Neural progenitor cell (in vitro differentiated cells): ENCODE measurements at regions not wholly inside any gene's neighbourhood (a gene's known extent, or its start where the extent isn't known, plus 50 kb on each side); places are given as distances from the start of the nearest gene placed in this dataset.

Source experiments
- EZH2 ChIP-seq: fragments of 200-600 bp; sonication (generic); IDR thresholded peaks from 2 replicates; pipeline ENCODE4 v1.6.1; 2017; ENCODE audit warnings: antibody characterized with exemption, mild to moderate bottlenecking, moderate library complexity
- TF ChIP-seq, protein P1 (sequence below): fragments of 200-600 bp; sonication (generic); IDR thresholded peaks from 2 replicates; pipeline ENCODE4 v1.5.1; 2017; ENCODE audit warnings: antibody characterized with exemption, mild to moderate bottlenecking

- TF ChIP-seq, protein P1, sequence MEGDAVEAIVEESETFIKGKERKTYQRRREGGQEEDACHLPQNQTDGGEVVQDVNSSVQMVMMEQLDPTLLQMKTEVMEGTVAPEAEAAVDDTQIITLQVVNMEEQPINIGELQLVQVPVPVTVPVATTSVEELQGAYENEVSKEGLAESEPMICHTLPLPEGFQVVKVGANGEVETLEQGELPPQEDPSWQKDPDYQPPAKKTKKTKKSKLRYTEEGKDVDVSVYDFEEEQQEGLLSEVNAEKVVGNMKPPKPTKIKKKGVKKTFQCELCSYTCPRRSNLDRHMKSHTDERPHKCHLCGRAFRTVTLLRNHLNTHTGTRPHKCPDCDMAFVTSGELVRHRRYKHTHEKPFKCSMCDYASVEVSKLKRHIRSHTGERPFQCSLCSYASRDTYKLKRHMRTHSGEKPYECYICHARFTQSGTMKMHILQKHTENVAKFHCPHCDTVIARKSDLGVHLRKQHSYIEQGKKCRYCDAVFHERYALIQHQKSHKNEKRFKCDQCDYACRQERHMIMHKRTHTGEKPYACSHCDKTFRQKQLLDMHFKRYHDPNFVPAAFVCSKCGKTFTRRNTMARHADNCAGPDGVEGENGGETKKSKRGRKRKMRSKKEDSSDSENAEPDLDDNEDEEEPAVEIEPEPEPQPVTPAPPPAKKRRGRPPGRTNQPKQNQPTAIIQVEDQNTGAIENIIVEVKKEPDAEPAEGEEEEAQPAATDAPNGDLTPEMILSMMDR, result no peak
- no peak for TF ChIP-seq EZH2
These were observed 1707.9 kb upstream of the PRR20A start for GRCh38 chr13:55432814-55433213.
